NCI-H146 (cell line): ENCODE measurements at regions not wholly inside any gene's neighbourhood (a gene's known extent, or its start where the extent isn't known, plus 50 kb on each side); places are given as distances from the start of the nearest gene placed in this dataset.

ENCODE experiments used
- DNase-seq: peaks from one replicate; lab custom pipeline; 2025; lab: John Stamatoyannopoulos, UW

GRCh38 chr2:105621038-105621437 lies 123.7 kb upstream of the NCK2 start:
- no peak for DNase-seq

GRCh38 chr2:105618351-105618659 lies 126.4 kb upstream of the NCK2 start:
- no peak for DNase-seq

GRCh38 chr2:105617631-105618350 lies 126.9 kb upstream of the NCK2 start:
- peak; percentile 96 for DNase-seq

GRCh38 chr2:105615305-105615704 lies 129.4 kb upstream of the NCK2 start:
- no peak for DNase-seq

GRCh38 chr2:105611811-105612424 lies 132.8 kb upstream of the NCK2 start:
- no peak for DNase-seq

GRCh38 chr2:105611333-105611637 lies 133.4 kb upstream of the NCK2 start:
- DNase-seq, result no peak

GRCh38 chr2:105610576-105611332 lies 134.0 kb upstream of the NCK2 start:
- peak; percentile 86 for DNase-seq

- no peak for DNase-seq
Observed at GRCh38 chr2:105609746-105610402, 134.8 kb upstream of the NCK2 start.

GRCh38 chr2:105607920-105608504 lies 136.7 kb upstream of the NCK2 start:
- no peak for DNase-seq

- DNase-seq, result no peak
Observed at GRCh38 chr2:105606081-105606480, 138.6 kb upstream of the NCK2 start.

- no peak for DNase-seq
Observed at GRCh38 chr2:105604938-105605337, 139.8 kb upstream of the NCK2 start.

GRCh38 chr2:105600949-105601794 lies 143.5 kb upstream of the NCK2 start:
- DNase-seq, result no peak

- no peak for DNase-seq
Observed at GRCh38 chr2:105600602-105600948, 144.1 kb upstream of the NCK2 start.

GRCh38 chr2:105600037-105600442 lies 144.7 kb upstream of the NCK2 start:
- no peak for DNase-seq

GRCh38 chr2:105598829-105599698 lies 145.6 kb upstream of the NCK2 start:
- no peak for DNase-seq

GRCh38 chr2:105597806-105598803 lies 146.6 kb upstream of the NCK2 start:
- no peak for DNase-seq

GRCh38 chr2:105597011-105597805 lies 147.5 kb upstream of the NCK2 start:
- no peak for DNase-seq

GRCh38 chr2:105596411-105596921 lies 148.2 kb upstream of the NCK2 start:
- no peak for DNase-seq
